ENCODE measurements at regions not wholly inside any gene's neighbourhood (a gene's known extent, or its start where the extent isn't known, plus 50 kb on each side); places are given as distances from the start of the nearest gene placed in this dataset.

DNA sequence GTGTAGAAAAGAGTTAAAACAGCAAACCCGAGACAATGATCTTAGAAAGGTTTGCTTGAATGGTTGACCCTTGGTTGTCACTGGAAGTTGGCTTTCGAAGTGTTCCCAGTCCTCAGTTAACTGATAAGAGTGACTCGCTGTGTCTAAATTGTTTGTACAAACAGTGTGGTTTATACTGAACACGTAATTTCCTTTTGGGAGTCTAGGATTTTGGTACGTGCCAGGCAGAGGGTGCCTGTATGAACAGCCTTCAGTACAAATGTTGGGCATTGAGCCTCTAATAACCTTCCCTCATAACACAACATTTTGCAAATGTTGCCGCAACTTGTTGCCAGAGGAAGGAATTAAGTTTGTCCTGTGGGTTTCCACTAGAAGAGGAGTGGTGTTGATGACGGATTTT, 95.8 kb upstream of the DPP10 start:
- TF ChIP-seq, protein P1, sequence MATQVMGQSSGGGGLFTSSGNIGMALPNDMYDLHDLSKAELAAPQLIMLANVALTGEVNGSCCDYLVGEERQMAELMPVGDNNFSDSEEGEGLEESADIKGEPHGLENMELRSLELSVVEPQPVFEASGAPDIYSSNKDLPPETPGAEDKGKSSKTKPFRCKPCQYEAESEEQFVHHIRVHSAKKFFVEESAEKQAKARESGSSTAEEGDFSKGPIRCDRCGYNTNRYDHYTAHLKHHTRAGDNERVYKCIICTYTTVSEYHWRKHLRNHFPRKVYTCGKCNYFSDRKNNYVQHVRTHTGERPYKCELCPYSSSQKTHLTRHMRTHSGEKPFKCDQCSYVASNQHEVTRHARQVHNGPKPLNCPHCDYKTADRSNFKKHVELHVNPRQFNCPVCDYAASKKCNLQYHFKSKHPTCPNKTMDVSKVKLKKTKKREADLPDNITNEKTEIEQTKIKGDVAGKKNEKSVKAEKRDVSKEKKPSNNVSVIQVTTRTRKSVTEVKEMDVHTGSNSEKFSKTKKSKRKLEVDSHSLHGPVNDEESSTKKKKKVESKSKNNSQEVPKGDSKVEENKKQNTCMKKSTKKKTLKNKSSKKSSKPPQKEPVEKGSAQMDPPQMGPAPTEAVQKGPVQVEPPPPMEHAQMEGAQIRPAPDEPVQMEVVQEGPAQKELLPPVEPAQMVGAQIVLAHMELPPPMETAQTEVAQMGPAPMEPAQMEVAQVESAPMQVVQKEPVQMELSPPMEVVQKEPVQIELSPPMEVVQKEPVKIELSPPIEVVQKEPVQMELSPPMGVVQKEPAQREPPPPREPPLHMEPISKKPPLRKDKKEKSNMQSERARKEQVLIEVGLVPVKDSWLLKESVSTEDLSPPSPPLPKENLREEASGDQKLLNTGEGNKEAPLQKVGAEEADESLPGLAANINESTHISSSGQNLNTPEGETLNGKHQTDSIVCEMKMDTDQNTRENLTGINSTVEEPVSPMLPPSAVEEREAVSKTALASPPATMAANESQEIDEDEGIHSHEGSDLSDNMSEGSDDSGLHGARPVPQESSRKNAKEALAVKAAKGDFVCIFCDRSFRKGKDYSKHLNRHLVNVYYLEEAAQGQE (IDR thresholded peaks at IDR 0.05; ENCODE audit: insufficient read depth in 1 of 2, low read depth in 2 of 2, low read length in 2 of 2) = no peak
- TF ChIP-seq POLR2AphosphoS5 (IDR thresholded peaks at IDR 0.05; ENCODE audit: low read depth, low read length) (no peak), TAF1 (IDR thresholded peaks at IDR 0.05; ENCODE audit: borderline replicate concordance, insufficient read depth, low read length) (no peak), SIN3A (IDR thresholded peaks at IDR 0.05; ENCODE audit: borderline replicate concordance, insufficient read depth, low read length) (no peak), FOXP2 (optimal IDR thresholded peaks at IDR 0.05; ENCODE audit: borderline replicate concordance, extremely low read depth, extremely low read length, insufficient read depth) (no peak)
